ENCODE measurements at regions not wholly inside any gene's neighbourhood (a gene's known extent, or its start where the extent isn't known, plus 50 kb on each side); places are given as distances from the start of the nearest gene placed in this dataset.

DNA sequence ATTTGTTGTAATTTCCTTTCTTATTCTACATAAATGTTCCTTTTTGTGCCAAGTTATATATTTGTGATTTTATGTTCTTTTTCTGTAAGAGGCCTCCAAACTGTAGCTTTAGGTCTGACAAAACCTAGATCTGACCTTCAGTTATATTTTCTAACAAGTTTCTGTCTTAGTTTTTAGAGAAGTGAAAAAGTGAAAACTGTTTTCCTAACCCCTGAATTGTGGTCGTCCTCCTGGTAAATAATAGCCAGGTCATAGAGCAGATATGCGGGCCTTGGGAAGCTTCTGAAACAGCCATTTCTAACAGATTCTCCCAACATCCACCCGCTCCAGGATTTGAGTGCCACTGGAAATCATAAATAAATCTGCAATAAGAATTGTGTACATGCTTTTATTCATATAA, 398.4 kb upstream of the CWC22 start:
- Histone ChIP-seq H3K9me3 (ENCODE audit: control insufficient read depth, insufficient read depth, low read length) (no peaks in the 10 kb centered on the region), H3K27ac (ENCODE audit: low read depth, low read length) (no peak overlapping the region), H3K36me3 (ENCODE audit: control insufficient read depth, insufficient read depth, low read length) (no peaks in the 10 kb centered on the region), H3K27me3 (ENCODE audit: control insufficient read depth, insufficient read depth, low read length) (no peaks in the 10 kb centered on the region), H3K4me1 (ENCODE audit: control insufficient read depth, insufficient read depth, low read length) (no peaks in the 10 kb centered on the region), H3K4me3 (ENCODE audit: low read depth, low read length) (no peak overlapping the region)
- WGBS (ENCODE audit: insufficient coverage): 67% methylated on average over 1 of the region's 3 CpGs
- DNase-seq (ENCODE audit: low read depth in 4 of 6, low spot score in 6 of 6): no peak

DNA sequence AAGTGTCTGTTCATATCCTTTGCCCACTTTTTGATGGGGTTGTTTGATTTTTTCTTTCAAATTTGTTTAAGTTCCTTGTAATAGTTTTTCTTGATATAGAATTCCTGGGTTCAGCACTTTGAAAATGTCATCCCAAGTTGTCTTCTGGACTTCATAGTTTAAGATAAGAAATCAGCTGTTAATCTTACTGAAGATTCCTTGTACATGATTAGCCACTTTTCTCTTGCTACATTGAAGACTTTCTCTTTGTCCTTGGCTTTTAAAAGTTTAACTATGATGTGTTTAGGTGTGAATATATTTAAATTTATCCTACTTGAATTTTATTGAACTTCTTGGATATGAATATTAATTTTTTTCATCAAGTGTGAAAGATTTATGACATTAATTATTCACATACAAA, 387.2 kb upstream of the CWC22 start:
- no peaks in the 10 kb centered on the region for H3K27me3 ChIP-seq (ENCODE audit: control insufficient read depth, insufficient read depth, low read length)
- H3K4me3 ChIP-seq (ENCODE audit: low read depth, low read length): no peak overlapping the region
- no peak for DNase-seq (ENCODE audit: low read depth in 4 of 6, low spot score in 6 of 6)
- H3K27ac ChIP-seq (ENCODE audit: low read depth, low read length): no peak overlapping the region
- peaks cover 3% of the 10 kb centered on the region for H3K9me3 ChIP-seq (ENCODE audit: control insufficient read depth, insufficient read depth, low read length)
- no peaks in the 10 kb centered on the region for H3K36me3 ChIP-seq (ENCODE audit: control insufficient read depth, insufficient read depth, low read length)
- no peaks in the 10 kb centered on the region for H3K4me1 ChIP-seq (ENCODE audit: control insufficient read depth, insufficient read depth, low read length)

- Histone ChIP-seq H3K4me1 (ENCODE audit: control insufficient read depth, insufficient read depth, low read length) (no peaks in the 10 kb centered on the region), H3K36me3 (ENCODE audit: control insufficient read depth, insufficient read depth, low read length) (no peaks in the 10 kb centered on the region), H3K27me3 (ENCODE audit: control insufficient read depth, insufficient read depth, low read length) (no peaks in the 10 kb centered on the region), H3K9me3 (ENCODE audit: control insufficient read depth, insufficient read depth, low read length) (no peaks in the 10 kb centered on the region), H3K4me3 (ENCODE audit: low read depth, low read length) (no peak overlapping the region), H3K27ac (ENCODE audit: low read depth, low read length) (no peak overlapping the region)
- peak in 1 of 6 donors; percentile 9 for DNase-seq (ENCODE audit: low read depth in 4 of 6, low spot score in 6 of 6)
- WGBS (ENCODE audit: insufficient coverage): no CpG with 5 or more reads among the region's 2 CpGs
These were observed 378.6 kb upstream of the CWC22 start for GRCh38 chr2:180385601-180386201.

- no peak overlapping the region for H3K4me3 ChIP-seq (ENCODE audit: low read depth, low read length)
- no peaks in the 10 kb centered on the region for H3K4me1 ChIP-seq (ENCODE audit: control insufficient read depth, insufficient read depth, low read length)
- H3K27me3 ChIP-seq (ENCODE audit: control insufficient read depth, insufficient read depth, low read length): no peaks in the 10 kb centered on the region
- H3K27ac ChIP-seq (ENCODE audit: low read depth, low read length): no peak overlapping the region
- no peak for DNase-seq (ENCODE audit: low read depth in 4 of 6, low spot score in 6 of 6)
- H3K36me3 ChIP-seq (ENCODE audit: control insufficient read depth, insufficient read depth, low read length): no peaks in the 10 kb centered on the region
- H3K9me3 ChIP-seq (ENCODE audit: control insufficient read depth, insufficient read depth, low read length): no peaks in the 10 kb centered on the region
- no CpG with 5 or more reads among the region's 3 CpGs for WGBS (ENCODE audit: insufficient coverage)
These were observed 369.0 kb upstream of the CWC22 start for GRCh38 chr2:180376066-180376465.

DNA sequence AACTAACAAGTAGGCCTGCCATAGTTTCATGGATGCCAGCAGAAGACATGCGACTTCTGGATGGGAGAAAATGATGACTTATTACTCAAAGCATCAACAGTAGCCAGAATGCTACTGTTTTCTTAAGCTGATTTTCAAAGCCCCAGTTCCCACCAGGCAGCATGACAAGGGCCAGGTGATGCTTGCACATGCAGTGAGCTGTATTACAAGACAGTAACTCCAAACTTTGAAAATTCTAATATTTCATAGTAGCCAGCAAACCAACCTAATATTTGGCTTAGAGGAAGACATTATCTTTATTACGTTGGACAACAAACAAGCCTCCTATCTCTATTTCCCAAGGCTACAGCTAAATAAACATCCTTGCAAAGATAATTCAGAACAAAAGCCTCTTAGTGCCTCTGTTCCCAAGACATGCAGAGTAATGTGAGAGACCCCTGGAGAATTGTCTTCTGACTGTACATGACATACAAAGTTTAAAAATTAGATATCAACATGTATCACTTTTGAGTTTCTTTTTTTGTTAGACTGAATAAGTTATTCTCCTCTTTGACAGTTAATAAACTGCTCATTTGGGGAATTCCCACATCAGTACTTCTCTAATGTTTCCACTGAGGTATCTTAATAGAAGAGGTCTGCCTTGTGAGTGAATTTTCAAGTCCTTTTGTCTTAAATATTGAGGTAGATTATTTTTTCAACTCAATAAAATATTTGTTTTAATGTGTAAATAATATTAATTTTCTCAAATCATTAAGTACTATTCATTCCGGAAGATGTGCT, 367.6 kb upstream of the CWC22 start:
- no peak overlapping the region for H3K4me3 ChIP-seq (ENCODE audit: low read depth, low read length)
- no peaks in the 10 kb centered on the region for H3K36me3 ChIP-seq (ENCODE audit: control insufficient read depth, insufficient read depth, low read length)
- 60% methylated on average over 1 of the region's 3 CpGs for WGBS (ENCODE audit: insufficient coverage)
- H3K4me1 ChIP-seq (ENCODE audit: control insufficient read depth, insufficient read depth, low read length): no peaks in the 10 kb centered on the region
- no peak for DNase-seq (ENCODE audit: low read depth in 4 of 6, low spot score in 6 of 6)
- H3K27me3 ChIP-seq (ENCODE audit: control insufficient read depth, insufficient read depth, low read length): no peaks in the 10 kb centered on the region
- H3K9me3 ChIP-seq (ENCODE audit: control insufficient read depth, insufficient read depth, low read length): no peaks in the 10 kb centered on the region
- H3K27ac ChIP-seq (ENCODE audit: low read depth, low read length): no peak overlapping the region

GRCh38 chr2:180370511-180371205, 363.6 kb upstream of the CWC22 start:
- Histone ChIP-seq H3K27ac (ENCODE audit: low read depth, low read length) (no peak overlapping the region), H3K27me3 (ENCODE audit: control insufficient read depth, insufficient read depth, low read length) (no peaks in the 10 kb centered on the region), H3K4me3 (ENCODE audit: low read depth, low read length) (no peak overlapping the region), H3K36me3 (ENCODE audit: control insufficient read depth, insufficient read depth, low read length) (no peaks in the 10 kb centered on the region), H3K4me1 (ENCODE audit: control insufficient read depth, insufficient read depth, low read length) (no peaks in the 10 kb centered on the region), H3K9me3 (ENCODE audit: control insufficient read depth, insufficient read depth, low read length) (no peaks in the 10 kb centered on the region)
- no CpG with 5 or more reads among the region's 2 CpGs for WGBS (ENCODE audit: insufficient coverage)
- no peak for DNase-seq (ENCODE audit: low read depth in 4 of 6, low spot score in 6 of 6)

DNA sequence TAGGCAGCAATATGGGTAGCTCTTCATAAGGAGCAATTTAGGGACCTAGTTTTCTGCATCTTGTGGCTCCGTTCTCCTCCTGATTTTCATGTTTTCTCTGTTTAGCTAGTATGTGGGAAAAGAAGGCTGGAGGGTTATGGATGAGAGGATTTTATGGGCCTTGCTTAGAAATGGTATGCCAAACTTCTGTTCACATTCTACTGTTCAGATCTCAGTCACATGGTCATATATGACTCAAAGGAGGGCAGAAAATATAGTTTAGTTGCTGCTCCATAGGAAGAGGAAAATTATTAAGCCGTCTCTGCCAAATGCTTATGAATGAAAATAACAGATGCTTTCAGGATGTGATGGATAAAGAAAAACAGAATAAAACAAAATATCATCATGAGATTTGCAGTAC, 361.8 kb upstream of the CWC22 start:
- Histone ChIP-seq H3K27ac (ENCODE audit: low read depth, low read length) (no peak overlapping the region), H3K27me3 (ENCODE audit: control insufficient read depth, insufficient read depth, low read length) (no peaks in the 10 kb centered on the region), H3K36me3 (ENCODE audit: control insufficient read depth, insufficient read depth, low read length) (no peaks in the 10 kb centered on the region), H3K4me3 (ENCODE audit: low read depth, low read length) (no peak overlapping the region), H3K9me3 (ENCODE audit: control insufficient read depth, insufficient read depth, low read length) (no peaks in the 10 kb centered on the region), H3K4me1 (ENCODE audit: control insufficient read depth, insufficient read depth, low read length) (no peaks in the 10 kb centered on the region)
- DNase-seq (ENCODE audit: low read depth in 4 of 6, low spot score in 6 of 6): peak in 1 of 6 donors; percentile 21
- WGBS (ENCODE audit: insufficient coverage): no CpG with 5 or more reads among the region's 2 CpGs

DNA sequence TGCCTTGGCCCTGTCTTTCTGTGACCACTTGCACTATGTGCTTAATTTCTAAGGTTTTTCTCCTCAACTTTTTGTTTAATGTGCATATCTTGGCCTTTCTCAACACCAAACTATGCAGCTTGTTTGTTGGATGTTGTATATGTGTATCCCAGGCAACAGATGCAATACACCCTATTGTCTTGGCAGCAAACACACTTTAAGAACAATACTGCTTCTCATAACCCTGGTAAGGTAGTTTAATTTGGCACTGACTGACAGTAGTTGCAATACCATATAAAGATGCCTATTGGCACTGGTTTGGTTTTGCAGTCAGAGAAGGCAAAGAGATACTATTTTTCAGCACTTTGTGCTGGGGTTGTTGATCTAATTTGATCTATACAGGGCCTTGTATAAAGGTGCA, 360.7 kb upstream of the CWC22 start:
- DNase-seq (ENCODE audit: low read depth in 4 of 6, low spot score in 6 of 6): peak in 1 of 6 donors; percentile 2
- Histone ChIP-seq H3K9me3 (ENCODE audit: control insufficient read depth, insufficient read depth, low read length) (no peaks in the 10 kb centered on the region), H3K27me3 (ENCODE audit: control insufficient read depth, insufficient read depth, low read length) (no peaks in the 10 kb centered on the region), H3K4me3 (ENCODE audit: low read depth, low read length) (no peak overlapping the region), H3K27ac (ENCODE audit: low read depth, low read length) (no peak overlapping the region), H3K36me3 (ENCODE audit: control insufficient read depth, insufficient read depth, low read length) (no peaks in the 10 kb centered on the region), H3K4me1 (ENCODE audit: control insufficient read depth, insufficient read depth, low read length) (no peaks in the 10 kb centered on the region)

- DNase-seq (ENCODE audit: low read depth in 4 of 6, low spot score in 6 of 6): peak in 1 of 6 donors; percentile 67
- H3K27ac ChIP-seq (ENCODE audit: low read depth, low read length): no peak overlapping the region
These were observed 359.4 kb upstream of the CWC22 start for GRCh38 chr2:180366481-180366880.

DNA sequence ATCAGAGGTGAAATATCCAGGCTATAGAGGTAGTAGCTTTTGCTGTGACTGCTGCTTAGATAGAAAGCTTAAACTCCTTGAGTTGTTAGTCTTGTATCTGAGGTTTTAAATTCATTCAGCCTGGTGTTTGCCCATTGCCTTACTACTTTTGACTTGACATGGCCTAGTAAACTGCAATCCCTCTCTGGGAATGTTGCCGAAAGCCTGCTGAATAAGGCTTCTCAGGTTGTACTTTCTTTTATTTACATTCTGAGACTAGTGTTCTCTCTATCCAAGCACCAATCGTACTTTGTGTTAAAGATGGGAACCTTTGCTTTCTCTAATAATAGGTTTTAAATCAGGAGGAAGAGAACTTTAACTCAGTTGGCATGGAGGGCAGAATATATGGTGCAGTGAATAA, 357.6 kb upstream of the CWC22 start:
- Histone ChIP-seq H3K36me3 (ENCODE audit: control insufficient read depth, insufficient read depth, low read length) (no peaks in the 10 kb centered on the region), H3K27me3 (ENCODE audit: control insufficient read depth, insufficient read depth, low read length) (no peaks in the 10 kb centered on the region), H3K4me1 (ENCODE audit: control insufficient read depth, insufficient read depth, low read length) (no peaks in the 10 kb centered on the region), H3K27ac (ENCODE audit: low read depth, low read length) (no peak overlapping the region), H3K9me3 (ENCODE audit: control insufficient read depth, insufficient read depth, low read length) (no peaks in the 10 kb centered on the region), H3K4me3 (ENCODE audit: low read depth, low read length) (no peak overlapping the region)
- peak in 1 of 6 donors; percentile 5 for DNase-seq (ENCODE audit: low read depth in 4 of 6, low spot score in 6 of 6)
- WGBS (ENCODE audit: insufficient coverage): no CpG with 5 or more reads among the region's 2 CpGs

More at GRCh38 chr2:180366481-180366880, 359.4 kb upstream of the CWC22 start:
- no peaks in the 10 kb centered on the region for H3K36me3 ChIP-seq (ENCODE audit: control insufficient read depth, insufficient read depth, low read length)
- no peak overlapping the region for H3K4me3 ChIP-seq (ENCODE audit: low read depth, low read length)
- no peaks in the 10 kb centered on the region for H3K27me3 ChIP-seq (ENCODE audit: control insufficient read depth, insufficient read depth, low read length)
- H3K4me1 ChIP-seq (ENCODE audit: control insufficient read depth, insufficient read depth, low read length): no peaks in the 10 kb centered on the region
- H3K9me3 ChIP-seq (ENCODE audit: control insufficient read depth, insufficient read depth, low read length): no peaks in the 10 kb centered on the region
